COLO668 (cell line): ENCODE measurements at regions not wholly inside any gene's neighbourhood (a gene's known extent, or its start where the extent isn't known, plus 50 kb on each side); places are given as distances from the start of the nearest gene placed in this dataset.
A peak's percentile ranks its signal among the peaks of the same experiment; 100 is the strongest.

Experiments
- DNase-seq: peaks from one replicate; lab custom pipeline; 2025; ENCODE audit not compliant: unreplicated experiment; lab: John Stamatoyannopoulos, UW

DNA sequence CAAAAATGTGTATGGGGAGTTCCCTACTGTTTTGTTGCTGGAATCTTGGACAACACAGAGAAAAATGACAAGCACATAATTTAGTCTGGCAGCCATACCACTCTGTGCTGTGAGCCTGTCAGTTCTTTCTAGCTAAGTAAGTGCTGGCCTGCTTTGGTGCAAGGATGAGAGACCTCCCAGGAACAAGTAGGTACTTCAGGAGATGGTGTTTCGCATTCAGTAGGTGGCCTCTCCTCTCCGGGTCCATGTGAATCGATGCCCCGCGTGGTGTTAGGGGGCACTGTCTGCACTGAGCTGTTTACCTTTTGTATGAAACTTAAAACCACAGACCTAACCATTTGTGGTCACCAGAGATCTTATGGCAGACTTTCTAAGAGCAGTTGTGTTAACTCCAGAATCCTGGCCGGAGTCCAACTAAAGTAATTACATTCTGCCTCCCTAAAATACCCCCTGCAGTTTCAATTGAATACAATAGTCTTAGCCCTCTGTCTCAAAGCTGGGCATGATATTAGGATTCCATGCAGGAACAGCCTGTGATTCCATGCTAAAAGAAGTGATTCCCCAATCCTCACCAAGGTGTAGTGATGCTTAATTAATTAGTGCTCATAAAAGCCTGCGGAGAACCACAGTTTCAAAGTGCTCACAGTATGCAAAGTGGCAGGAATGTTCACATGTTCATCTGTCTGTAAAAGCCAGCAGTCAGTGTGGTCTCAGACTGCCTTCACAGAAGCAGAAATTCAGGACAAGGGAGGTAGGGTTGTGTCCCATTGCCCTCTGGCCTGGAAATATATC lies 64.2 kb downstream of the LLPH start:
- DNase-seq, result peak; percentile 50

DNA sequence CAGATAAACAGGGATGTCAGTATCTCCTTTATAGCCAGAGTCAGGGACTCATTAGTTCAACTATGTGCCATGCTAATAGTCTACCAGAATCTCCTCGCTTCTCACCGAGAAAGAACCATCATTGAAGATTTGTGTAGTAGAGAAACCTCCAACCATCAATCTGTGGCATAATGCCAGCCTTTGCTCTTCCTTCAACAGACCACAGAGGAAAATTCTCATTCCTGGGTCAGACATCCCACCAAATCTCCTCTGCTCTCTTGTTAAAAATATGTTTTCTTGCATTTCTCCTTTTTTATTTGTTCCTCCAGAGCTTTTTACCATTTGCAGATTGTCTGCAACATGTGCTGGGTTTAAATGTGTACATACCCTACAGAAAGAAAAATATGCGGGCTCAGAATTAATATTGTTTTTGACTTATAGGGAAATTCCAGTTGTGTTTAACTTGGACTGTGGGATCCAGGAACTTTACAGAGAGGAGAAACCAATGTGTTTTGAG lies 64.9 kb downstream of the LLPH start:
- DNase-seq, result no peak

DNA sequence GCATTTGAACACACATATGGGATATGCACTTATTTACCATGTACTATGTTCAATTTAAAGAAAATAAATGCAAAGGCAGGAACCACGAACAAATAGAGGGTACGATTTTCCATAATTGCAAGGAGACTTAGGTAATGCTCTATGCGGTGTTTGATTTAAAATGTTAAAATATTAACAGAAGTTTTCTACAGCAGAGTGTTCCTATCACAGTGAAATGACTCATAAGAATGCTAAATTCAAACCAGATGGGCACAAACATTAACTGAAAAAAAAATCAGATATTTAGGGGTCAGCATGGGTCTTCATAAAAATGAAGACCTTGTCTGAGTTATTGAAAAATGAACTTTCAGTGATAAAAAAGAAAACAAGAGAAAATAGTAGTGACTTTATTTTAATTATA lies 65.4 kb downstream of the LLPH start:
- DNase-seq, result no peak

DNA sequence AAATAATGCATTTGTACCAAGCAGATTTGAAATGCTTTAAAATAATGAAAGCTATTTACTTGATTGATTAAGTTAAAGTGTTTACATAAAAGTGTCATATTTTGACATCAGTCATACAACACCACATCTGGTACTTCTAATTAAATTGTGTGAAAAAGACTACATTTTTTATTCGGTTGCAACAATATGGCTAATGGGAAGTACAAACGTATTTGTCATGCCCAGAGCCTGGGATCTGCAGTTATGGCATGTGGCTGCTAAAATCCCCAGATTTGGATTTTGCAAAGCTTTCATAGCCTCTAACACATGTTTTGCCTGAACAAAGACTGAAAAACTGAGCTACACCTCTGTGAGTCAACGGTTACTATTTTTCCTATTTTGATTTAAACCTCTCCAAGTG lies 66.6 kb downstream of the LLPH start:
- DNase-seq, result no peak

DNA sequence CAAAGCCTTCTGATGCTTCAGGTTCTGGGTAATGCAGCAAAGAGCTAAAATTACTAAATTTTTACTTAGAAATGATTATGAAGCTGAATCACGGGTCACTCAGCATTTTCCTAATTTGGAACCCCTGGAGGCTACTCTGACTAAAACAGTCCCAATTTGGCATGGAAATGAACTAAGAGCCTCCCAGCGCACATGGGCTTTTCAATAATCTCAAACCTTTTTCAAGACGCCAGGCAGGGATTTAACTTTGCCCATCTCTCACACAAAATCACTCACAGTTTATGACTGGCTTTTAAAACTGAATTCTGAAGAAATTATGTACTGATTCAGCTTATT lies 68.3 kb downstream of the LLPH start:
- DNase-seq, result no peak

DNA sequence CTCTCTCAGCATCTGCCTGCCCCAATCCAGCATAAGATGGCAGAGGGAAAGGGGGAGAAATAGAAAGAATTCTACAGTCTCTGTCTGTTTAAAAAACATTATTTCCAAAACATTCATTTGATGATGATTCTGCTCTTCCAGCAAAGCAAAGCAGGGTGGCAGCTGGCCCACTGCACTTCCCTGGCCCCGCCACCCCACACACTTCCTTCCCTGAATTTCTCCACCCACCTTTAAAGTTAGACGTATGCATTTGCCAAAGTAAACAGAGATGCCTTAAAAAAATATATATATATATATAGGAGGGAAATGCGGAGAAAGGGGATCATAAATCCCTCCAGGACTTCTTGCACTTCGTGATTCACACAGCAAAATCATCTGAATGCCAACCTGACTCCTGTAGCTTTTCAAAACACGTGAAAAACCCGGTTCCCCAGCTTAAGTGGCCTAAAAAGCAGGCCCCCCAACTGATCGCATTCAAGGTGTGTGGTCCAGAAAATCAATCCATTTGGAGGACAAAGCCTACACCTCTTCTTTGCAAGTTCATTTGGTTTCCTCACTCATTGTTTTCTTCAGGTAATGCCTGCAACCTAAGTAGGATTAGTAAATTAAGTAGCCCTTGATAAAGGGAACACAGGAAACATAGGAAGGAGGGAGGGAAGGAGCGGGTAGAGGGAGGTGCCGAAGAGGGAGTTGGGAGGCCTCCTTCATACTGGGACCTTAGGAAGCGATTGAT lies 68.8 kb downstream of the LLPH start:
- DNase-seq, result no peak

DNA sequence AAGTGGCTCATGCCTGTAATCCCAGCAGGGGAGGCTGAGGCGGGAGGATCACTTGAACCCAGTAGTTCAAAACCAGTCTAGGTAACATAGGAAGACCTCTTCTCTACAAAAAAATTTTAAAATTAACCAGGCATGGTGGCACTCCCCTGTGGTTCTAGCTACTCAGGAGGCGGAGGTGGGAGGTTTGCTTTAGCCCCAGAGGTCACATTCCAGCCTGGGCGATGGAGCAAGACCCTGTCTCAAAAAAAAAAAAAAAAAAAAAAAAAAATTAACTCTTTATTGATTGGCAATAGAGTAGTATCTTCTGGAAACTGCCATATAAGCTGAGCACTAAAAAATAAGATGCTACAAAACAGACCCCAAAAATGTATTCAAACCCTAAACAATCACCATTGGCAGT lies 69.5 kb downstream of the LLPH start:
- no peak for DNase-seq

DNA sequence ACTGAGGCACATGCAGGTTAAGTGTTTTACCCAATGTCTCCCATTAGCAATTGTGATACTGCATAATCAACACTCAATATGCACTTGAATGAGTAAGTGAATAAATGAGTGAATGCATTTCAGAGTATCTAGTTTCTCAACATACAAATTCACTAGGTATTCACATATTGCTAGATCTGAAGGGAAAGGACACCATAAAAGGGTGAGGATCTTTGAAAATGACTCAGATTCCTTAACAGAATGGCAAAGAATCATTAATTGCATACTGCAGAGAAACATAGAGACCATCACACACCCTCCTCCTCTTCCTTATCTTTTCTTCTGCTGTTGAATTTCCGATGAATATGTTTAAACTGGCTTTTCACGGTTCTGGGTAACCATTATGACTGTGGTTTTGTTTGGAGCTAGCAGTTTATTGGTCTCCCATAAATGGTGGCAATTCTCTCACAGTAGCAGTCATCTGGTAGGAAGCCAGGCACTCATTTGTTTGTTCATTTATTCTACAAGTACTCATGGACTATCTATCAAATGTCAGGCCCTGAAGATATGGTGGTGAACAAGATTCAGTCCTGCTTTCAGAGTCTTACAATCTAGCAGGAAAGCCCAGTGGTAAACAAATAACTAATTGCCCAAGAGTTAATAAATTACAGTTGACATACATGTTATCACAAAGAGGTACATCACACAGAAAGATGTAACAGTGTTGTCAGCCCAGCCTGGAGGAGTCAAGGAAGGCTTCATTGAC lies 70.2 kb downstream of the LLPH start:
- no peak for DNase-seq

DNA sequence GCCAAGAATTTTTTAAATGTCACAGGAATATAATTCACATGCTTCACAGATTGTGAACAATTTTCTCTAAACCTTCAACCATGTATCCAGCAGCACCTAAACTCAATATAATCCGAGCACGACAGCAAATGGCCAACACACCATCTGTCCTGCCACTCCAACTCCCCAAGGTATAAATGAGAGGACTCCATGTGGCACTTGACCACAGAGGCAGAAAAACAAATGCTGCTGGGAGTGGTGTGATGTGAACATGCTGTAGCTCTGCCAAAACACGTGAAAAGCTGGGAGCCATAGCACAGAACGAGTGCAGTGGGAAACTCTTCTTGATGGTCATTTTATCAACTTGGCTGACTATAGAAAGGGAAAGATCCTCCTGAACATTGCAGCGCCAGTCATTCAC lies 70.9 kb downstream of the LLPH start:
- no peak for DNase-seq

DNA sequence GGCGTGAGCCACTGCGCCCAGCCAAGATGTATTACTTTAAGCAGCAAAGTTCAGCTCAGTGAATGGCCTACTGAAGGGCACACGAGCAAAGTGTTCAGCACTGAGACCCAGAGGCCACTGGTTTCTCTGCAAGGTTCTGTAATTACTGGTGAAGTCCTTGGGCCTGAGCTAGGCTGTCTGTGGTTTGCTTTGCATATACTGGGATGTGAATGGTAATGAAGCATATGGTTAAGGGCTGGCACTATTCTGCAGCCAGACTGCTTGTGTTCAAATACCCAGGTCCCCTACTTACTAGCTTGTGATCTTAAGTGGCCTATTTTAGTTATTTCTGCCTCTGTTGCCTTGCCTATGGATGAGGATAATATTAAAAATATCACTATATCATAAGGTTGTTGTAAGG lies 72.0 kb downstream of the LLPH start:
- no peak for DNase-seq

DNA sequence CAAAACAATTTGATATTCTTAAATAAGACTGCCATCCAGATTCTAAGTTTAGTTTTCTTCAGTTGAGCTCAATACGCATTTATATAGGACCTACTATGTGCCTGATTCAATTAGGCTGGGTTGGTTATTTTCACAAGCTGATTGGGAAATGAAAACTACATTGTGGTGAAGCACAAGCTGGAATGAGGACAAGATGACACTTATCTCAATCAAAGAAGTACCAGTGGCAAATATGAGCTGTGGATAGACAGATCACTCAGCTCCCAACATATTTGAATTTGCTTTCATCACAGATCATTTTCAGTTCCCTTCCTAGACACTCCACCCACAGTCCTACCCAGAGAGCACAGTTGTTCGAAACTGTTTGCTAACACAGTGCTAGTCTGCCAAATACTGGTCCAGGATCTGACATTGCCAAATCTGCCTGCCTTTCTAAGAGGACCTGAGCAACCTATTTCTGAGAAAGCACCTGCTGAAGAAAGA lies 74.7 kb downstream of the LLPH start:
- no peak for DNase-seq

DNA sequence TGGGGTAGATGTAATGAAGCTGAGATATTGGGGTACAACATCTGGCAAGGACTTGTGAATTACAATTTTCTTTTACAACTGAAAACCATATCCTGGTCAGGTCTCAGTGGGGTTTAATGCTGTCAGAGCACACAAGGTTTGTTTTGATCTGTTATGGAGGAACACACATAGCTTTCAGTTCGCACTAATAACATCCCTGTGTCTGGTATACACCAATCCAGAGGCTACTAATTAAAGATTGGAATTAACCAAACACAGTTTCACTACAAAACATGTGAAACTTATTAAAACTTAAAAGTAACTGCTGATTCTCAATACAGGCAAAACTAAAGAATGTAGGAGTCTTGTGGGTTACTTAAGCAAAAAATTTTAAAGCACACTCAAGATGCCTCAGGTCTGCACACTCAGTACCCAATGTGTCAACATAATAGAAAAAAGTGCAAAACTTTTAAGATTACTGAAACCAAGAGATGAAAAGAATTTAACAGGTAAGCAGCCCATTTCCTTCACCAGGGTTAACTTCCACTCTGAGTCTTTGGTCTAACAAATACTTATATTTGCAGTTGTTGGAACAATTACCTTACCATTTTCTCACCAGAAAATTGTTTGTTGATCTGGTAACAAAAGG lies 77.4 kb downstream of the LLPH start:
- DNase-seq, result no peak

DNA sequence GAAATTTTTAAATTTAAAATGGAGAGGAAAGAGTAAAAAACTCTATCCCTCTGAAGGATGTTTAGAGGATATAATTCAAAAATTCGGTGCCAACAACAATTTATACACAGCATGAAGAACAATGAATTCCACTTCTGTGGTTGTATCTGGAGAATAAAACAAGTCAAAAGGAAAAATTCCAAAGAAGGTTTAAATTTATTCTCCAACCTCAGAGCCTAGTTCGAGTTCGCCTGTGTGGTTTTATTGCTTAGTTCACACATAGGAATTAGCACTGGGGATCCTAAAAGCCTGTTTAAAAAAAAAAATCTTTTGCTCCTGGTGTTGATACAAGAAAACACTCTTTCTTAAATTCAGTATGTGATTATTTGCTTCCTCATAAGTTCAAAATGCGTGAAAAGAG lies 79.2 kb downstream of the LLPH start:
- DNase-seq, result no peak

DNA sequence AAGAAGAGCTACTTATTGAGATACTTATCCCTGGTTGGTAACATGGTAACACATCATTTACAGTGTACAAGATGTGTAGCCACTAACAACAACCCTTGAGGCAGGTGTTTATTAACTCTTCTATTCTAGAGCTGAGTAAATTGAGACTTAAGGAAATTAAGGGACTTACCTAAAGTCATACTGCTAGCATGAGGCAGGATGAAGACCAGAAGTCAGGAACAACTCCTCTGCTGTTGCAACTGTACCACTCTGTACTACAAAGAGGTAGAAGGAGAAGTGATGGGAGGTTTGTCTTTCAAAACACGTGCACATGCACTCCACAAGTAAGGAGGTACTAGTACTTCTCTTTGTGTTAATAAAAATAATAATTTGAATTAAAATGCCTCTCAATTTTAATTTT lies 79.9 kb downstream of the LLPH start:
- no peak for DNase-seq

DNA sequence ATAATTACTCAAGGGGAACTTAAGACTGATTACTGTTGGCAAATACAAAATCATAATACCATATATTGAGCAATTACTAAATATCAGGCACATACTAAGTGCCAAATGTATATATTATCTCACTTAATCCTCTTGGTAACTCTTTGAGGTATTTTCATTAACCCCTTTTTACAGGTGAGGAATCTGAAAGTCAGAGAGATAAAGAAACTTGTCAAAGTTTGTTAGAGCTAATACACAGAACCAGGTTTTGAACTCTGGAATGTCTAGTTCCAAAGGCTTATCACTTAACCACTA lies 80.3 kb downstream of the LLPH start:
- no peak for DNase-seq

DNA sequence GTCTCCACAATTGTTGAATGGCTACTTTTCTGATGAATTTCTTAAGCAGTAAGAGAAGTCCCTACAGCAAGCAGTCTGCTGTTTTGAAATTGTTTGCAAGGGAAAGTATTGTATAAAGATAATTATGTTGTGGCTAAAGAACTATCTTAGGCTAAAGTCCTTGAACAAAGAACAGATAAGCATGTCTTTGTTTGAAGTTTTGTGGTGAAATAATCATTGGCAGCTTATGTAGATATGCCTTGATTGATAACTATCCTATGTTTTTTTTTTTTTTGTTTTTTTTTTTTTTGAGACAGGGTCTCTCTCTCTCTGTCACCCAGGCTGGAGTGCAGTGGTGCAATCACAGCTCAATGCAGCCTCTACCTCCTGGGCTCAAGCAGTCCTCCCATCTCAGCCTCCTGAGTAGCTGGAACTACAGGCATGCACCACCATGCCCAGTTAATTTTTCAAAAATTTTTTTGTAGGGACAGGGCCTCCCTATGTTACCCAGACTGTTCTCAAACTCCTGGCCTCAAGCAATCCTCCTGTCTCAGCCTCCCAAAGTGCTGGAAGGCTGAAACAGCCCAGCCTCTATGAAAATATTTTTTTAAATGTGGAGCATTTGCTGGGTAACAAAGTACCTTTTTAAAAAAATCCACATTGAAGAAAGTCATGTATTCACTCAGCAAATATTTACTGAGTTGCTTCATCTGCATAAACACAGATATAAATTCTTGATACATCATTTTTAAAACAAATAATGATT lies 80.8 kb downstream of the LLPH start:
- no peak for DNase-seq

DNA sequence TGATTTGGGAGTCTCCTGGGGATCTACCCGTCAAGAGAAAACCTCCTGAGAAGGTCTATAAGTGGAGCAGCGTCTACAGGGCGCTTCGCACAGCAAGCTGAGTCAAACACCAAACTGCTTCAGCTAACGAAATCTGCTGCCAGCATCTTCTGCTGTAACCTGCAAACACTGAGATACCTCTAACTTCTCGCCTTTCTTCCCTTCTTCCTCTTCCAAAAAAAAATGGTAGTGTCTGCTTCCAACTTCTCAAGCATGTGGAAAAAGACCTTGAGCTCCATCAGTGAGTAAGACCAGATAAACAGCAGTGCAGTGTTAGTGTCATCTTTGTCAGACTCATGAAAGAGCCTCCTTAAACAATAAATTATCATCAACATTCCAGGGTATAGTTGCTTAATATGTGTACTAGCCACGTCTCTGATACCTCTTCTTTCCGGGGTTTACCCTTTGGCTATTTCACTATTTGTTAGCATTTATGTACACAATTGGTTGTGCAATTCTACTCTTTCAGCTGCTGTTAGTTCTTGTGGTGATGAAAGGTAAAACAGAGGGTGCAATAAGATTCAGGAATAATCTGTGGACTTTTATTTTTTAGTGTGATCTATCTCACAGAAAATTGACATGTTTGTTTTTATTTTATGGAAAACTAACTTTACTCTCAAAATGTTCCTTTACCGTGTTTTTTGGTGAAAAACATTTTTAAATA lies 81.6 kb downstream of the LLPH start:
- DNase-seq, result no peak

DNA sequence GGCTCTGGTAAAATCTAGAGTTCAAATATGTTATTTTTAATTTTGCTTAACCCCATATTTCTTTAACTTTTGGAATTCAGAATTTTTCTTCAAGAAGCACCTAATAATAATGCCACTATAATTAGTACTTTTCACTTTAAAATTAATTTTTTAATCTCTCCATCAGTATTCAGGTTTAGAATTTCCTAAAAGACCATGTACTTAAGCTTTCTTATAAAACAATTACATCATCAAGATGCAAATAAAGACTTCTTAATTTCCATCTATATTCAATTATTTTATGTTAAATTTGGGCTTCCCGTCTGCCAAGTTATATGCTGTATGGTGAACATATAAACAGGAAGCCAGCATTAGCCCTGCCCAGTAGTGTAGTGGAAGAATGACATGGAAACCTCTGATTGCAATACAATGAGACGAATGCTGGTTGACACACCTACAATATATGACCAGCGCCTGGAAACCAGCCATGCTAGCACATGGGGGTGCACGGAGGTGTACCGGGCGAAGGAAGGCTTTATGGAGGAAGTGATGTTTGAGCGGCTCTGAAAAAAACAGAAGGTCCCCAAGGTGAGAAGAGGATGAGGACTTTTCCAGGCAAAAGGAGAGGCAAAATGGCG lies 82.2 kb downstream of the LLPH start:
- no peak for DNase-seq

DNA sequence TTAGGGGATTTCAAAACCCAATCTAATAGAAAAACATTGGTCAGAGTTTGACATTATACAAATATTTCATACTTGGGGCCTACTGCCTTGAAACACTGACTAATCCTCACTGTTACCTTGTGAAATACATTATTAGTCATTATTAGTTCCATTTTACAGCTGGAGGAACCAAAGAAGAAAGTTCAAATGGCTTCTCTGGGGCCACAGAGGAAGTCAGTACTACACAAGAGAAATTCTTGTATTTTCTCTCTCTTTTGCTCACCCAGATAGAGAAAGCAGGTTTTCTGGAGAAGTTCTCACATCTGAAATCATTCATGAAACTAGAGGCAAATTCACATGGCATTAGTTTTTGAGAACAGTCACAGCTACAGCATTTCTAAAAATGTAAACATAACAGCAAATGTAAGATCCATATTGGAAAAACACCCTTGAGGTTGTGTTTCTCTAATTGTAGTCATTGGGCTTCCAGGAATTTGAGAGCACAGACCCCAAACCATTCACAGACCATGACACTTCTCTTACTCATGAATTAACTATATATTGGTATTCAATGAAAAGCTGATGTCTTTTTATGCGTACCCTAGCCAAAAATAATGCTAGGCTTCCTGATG lies 83.0 kb downstream of the LLPH start:
- DNase-seq, result no peak
